ENCODE measurements at regions not wholly inside any gene's neighbourhood (a gene's known extent, or its start where the extent isn't known, plus 50 kb on each side); places are given as distances from the start of the nearest gene placed in this dataset.

GRCh38 chr1:29452463-29453230, 216.3 kb downstream of the PTPRU start:
- no peak overlapping the region for H2AFZ ChIP-seq (ENCODE audit: low read length, unreplicated experiment)
- peaks cover 3% of the 10 kb centered on the region; the same call in 1 of the 2 replicates for H3K27me3 ChIP-seq (ENCODE audit: insufficient read depth, low read length)
- H3K27ac ChIP-seq (ENCODE audit: low read depth, low read length): no peak overlapping the region
- H3K79me2 ChIP-seq (ENCODE audit: control insufficient read depth, insufficient read depth, low read length, unreplicated experiment): no peaks in the 10 kb centered on the region
- no peaks in the 10 kb centered on the region for H3K4me1 ChIP-seq (ENCODE audit: control insufficient read depth, insufficient read depth, low read length, unreplicated experiment)
- no peak overlapping the region for H3K4me3 ChIP-seq (ENCODE audit: low read depth, low read length)
- H3K36me3 ChIP-seq (ENCODE audit: insufficient read depth, low read length): no peaks in the 10 kb centered on the region

- no peaks in the 10 kb centered on the region for H3K36me3 ChIP-seq (ENCODE audit: insufficient read depth, low read length)
- H3K4me1 ChIP-seq (ENCODE audit: control insufficient read depth, insufficient read depth, low read length, unreplicated experiment): no peaks in the 10 kb centered on the region
- H3K27ac ChIP-seq (ENCODE audit: low read depth, low read length): no peak overlapping the region
- H3K79me2 ChIP-seq (ENCODE audit: control insufficient read depth, insufficient read depth, low read length, unreplicated experiment): no peaks in the 10 kb centered on the region
- no peak overlapping the region for H3K4me3 ChIP-seq (ENCODE audit: low read depth, low read length)
- H2AFZ ChIP-seq (ENCODE audit: low read length, unreplicated experiment): no peak overlapping the region
- H3K27me3 ChIP-seq (ENCODE audit: insufficient read depth, low read length): no peaks in the 10 kb centered on the region; the same call in 1 of the 2 replicates
These were observed 215.1 kb downstream of the PTPRU start for GRCh38 chr1:29451368-29451892.

- Histone ChIP-seq H3K79me2 (ENCODE audit: control insufficient read depth, insufficient read depth, low read length, unreplicated experiment) (no peaks in the 10 kb centered on the region), H3K36me3 (ENCODE audit: insufficient read depth, low read length) (no peaks in the 10 kb centered on the region)
These were observed 214.3 kb downstream of the PTPRU start for GRCh38 chr1:29450591-29450990.

GRCh38 chr1:29448456-29449235, 212.3 kb downstream of the PTPRU start:
- H3K27me3 ChIP-seq (ENCODE audit: insufficient read depth, low read length): no peaks in the 10 kb centered on the region
- H2AFZ ChIP-seq (ENCODE audit: low read length, unreplicated experiment): no peak overlapping the region
- no peaks in the 10 kb centered on the region for H3K4me1 ChIP-seq (ENCODE audit: control insufficient read depth, insufficient read depth, low read length, unreplicated experiment)
- H3K4me3 ChIP-seq (ENCODE audit: low read depth, low read length): no peak overlapping the region
- no peaks in the 10 kb centered on the region for H3K79me2 ChIP-seq (ENCODE audit: control insufficient read depth, insufficient read depth, low read length, unreplicated experiment)
- no peak overlapping the region for H3K27ac ChIP-seq (ENCODE audit: low read depth, low read length)
- H3K36me3 ChIP-seq (ENCODE audit: insufficient read depth, low read length): no peaks in the 10 kb centered on the region

More at GRCh38 chr1:29450591-29450990, 214.3 kb downstream of the PTPRU start:
- H3K27me3 ChIP-seq (ENCODE audit: insufficient read depth, low read length): no peaks in the 10 kb centered on the region
- H2AFZ ChIP-seq (ENCODE audit: low read length, unreplicated experiment): no peak overlapping the region
- no peaks in the 10 kb centered on the region for H3K4me1 ChIP-seq (ENCODE audit: control insufficient read depth, insufficient read depth, low read length, unreplicated experiment)
- no peak overlapping the region for H3K27ac ChIP-seq (ENCODE audit: low read depth, low read length)
- no peak overlapping the region for H3K4me3 ChIP-seq (ENCODE audit: low read depth, low read length)

- Histone ChIP-seq H3K79me2 (ENCODE audit: control insufficient read depth, insufficient read depth, low read length, unreplicated experiment) (no peaks in the 10 kb centered on the region), H2AFZ (ENCODE audit: low read length, unreplicated experiment) (no peak overlapping the region), H3K27me3 (ENCODE audit: insufficient read depth, low read length) (no peaks in the 10 kb centered on the region), H3K27ac (ENCODE audit: low read depth, low read length) (no peak overlapping the region), H3K4me1 (ENCODE audit: control insufficient read depth, insufficient read depth, low read length, unreplicated experiment) (no peaks in the 10 kb centered on the region), H3K36me3 (ENCODE audit: insufficient read depth, low read length) (no peaks in the 10 kb centered on the region), H3K4me3 (ENCODE audit: low read depth, low read length) (no peak overlapping the region)
These were observed 211.0 kb downstream of the PTPRU start for GRCh38 chr1:29447368-29447767.

GRCh38 chr1:29444782-29445729, 208.7 kb downstream of the PTPRU start:
- no peaks in the 10 kb centered on the region for H3K36me3 ChIP-seq (ENCODE audit: insufficient read depth, low read length)
- H2AFZ ChIP-seq (ENCODE audit: low read length, unreplicated experiment): no peak overlapping the region
- H3K79me2 ChIP-seq (ENCODE audit: control insufficient read depth, insufficient read depth, low read length, unreplicated experiment): no peaks in the 10 kb centered on the region
- H3K27ac ChIP-seq (ENCODE audit: low read depth, low read length): no peak overlapping the region
- H3K4me1 ChIP-seq (ENCODE audit: control insufficient read depth, insufficient read depth, low read length, unreplicated experiment): no peaks in the 10 kb centered on the region
- H3K27me3 ChIP-seq (ENCODE audit: insufficient read depth, low read length): peaks cover 11% of the 10 kb centered on the region
- no peak overlapping the region for H3K4me3 ChIP-seq (ENCODE audit: low read depth, low read length)

- Histone ChIP-seq H3K79me2 (ENCODE audit: control insufficient read depth, insufficient read depth, low read length, unreplicated experiment) (no peaks in the 10 kb centered on the region), H3K27ac (ENCODE audit: low read depth, low read length) (no peak overlapping the region), H3K36me3 (ENCODE audit: insufficient read depth, low read length) (no peaks in the 10 kb centered on the region), H3K27me3 (ENCODE audit: insufficient read depth, low read length) (peaks cover 18% of the 10 kb centered on the region), H3K4me1 (ENCODE audit: control insufficient read depth, insufficient read depth, low read length, unreplicated experiment) (no peaks in the 10 kb centered on the region), H2AFZ (ENCODE audit: low read length, unreplicated experiment) (no peak overlapping the region), H3K4me3 (ENCODE audit: low read depth, low read length) (no peak overlapping the region)
These were observed 207.9 kb downstream of the PTPRU start for GRCh38 chr1:29444081-29444715.

GRCh38 chr1:29441916-29442668, 205.8 kb downstream of the PTPRU start:
- H3K4me3 ChIP-seq (ENCODE audit: low read depth, low read length): no peak overlapping the region
- no peaks in the 10 kb centered on the region for H3K4me1 ChIP-seq (ENCODE audit: control insufficient read depth, insufficient read depth, low read length, unreplicated experiment)
- no peak overlapping the region for H2AFZ ChIP-seq (ENCODE audit: low read length, unreplicated experiment)
- H3K27me3 ChIP-seq (ENCODE audit: insufficient read depth, low read length): peaks cover 32% of the 10 kb centered on the region
- no peak overlapping the region for H3K27ac ChIP-seq (ENCODE audit: low read depth, low read length)
- H3K79me2 ChIP-seq (ENCODE audit: control insufficient read depth, insufficient read depth, low read length, unreplicated experiment): no peaks in the 10 kb centered on the region
- H3K36me3 ChIP-seq (ENCODE audit: insufficient read depth, low read length): no peaks in the 10 kb centered on the region

- Histone ChIP-seq H3K36me3 (ENCODE audit: insufficient read depth, low read length) (no peaks in the 10 kb centered on the region), H2AFZ (ENCODE audit: low read length, unreplicated experiment) (no peak overlapping the region), H3K27ac (ENCODE audit: low read depth, low read length) (no peak overlapping the region), H3K79me2 (ENCODE audit: control insufficient read depth, insufficient read depth, low read length, unreplicated experiment) (no peaks in the 10 kb centered on the region), H3K27me3 (ENCODE audit: insufficient read depth, low read length) (peaks cover 38% of the 10 kb centered on the region), H3K4me1 (ENCODE audit: control insufficient read depth, insufficient read depth, low read length, unreplicated experiment) (no peaks in the 10 kb centered on the region), H3K4me3 (ENCODE audit: low read depth, low read length) (no peak overlapping the region)
These were observed 203.3 kb downstream of the PTPRU start for GRCh38 chr1:29439615-29440014.

Data from ACC112 (cell line).